ENCODE measurements at regions not wholly inside any gene's neighbourhood (a gene's known extent, or its start where the extent isn't known, plus 50 kb on each side); places are given as distances from the start of the nearest gene placed in this dataset.

GRCh38 chrX:149151805-149152757 is 353.0 kb downstream of the IDS start:
- H3K4me1 ChIP-seq (replicated peaks; ENCODE audit: insufficient read depth), result no peaks in the 10 kb centered on the region
- no peaks in the 10 kb centered on the region for H3K36me3 ChIP-seq (ENCODE audit: low read depth)
- no peaks in the 10 kb centered on the region for H3F3A ChIP-seq (ENCODE audit: insufficient read depth, low read depth)
- ChIA-PET POLR2A (ENCODE audit: unreplicated experiment) (no interaction called here), CTCF (no interaction called here)
- H3K79me2 ChIP-seq (ENCODE audit: low read depth), result no peaks in the 10 kb centered on the region
- intact Hi-C loops (cut with micrococcal nuclease; ENCODE audit: unreplicated experiment), result no loop called here
- TF ChIP-seq EZH2 (IDR thresholded peaks at IDR 0.05; ENCODE audit: low read depth), result no peak
- H3K4me3 ChIP-seq, result no peak overlapping the region
- H3K9me2 ChIP-seq (ENCODE audit: insufficient read depth), result no peaks in the 10 kb centered on the region
- H3K27ac ChIP-seq, result no peak overlapping the region
- no peak for DNase-seq
- no TSS peak for BruUV-seq (replicated peaks)
- H2AFZ ChIP-seq, result no peak overlapping the region
- H3K4me2 ChIP-seq, result no peak overlapping the region
- no peaks in the 10 kb centered on the region for H3K9me3 ChIP-seq (ENCODE audit: insufficient read depth, low read depth)
- no peaks in the 10 kb centered on the region for H3K27me3 ChIP-seq (ENCODE audit: insufficient read depth, low read depth)
- no peaks in the 10 kb centered on the region for H4K20me1 ChIP-seq (ENCODE audit: insufficient read depth)

- no peak for TF ChIP-seq EZH2 (IDR thresholded peaks at IDR 0.05; ENCODE audit: low read depth)
- no peak for TF ChIP-seq CTCF (conservative IDR thresholded peaks at IDR 0.05)
- BruUV-seq (replicated peaks), result no TSS peak
- Histone ChIP-seq H3K4me1 (replicated peaks; ENCODE audit: insufficient read depth) (no peaks in the 10 kb centered on the region), H3K27me3 (ENCODE audit: insufficient read depth, low read depth) (no peaks in the 10 kb centered on the region), H3K4me2 (no peak overlapping the region), H3K4me3 (no peak overlapping the region), H3K79me2 (ENCODE audit: low read depth) (no peaks in the 10 kb centered on the region), H4K20me1 (ENCODE audit: insufficient read depth) (no peaks in the 10 kb centered on the region), H3K9me2 (ENCODE audit: insufficient read depth) (no peaks in the 10 kb centered on the region), H2AFZ (no peak overlapping the region), H3K9me3 (ENCODE audit: insufficient read depth, low read depth) (no peaks in the 10 kb centered on the region), H3K36me3 (ENCODE audit: low read depth) (no peaks in the 10 kb centered on the region), H3F3A (ENCODE audit: insufficient read depth, low read depth) (no peaks in the 10 kb centered on the region), H3K27ac (no peak overlapping the region)
- POLR2A ChIA-PET (ENCODE audit: unreplicated experiment), result no interaction called here
- intact Hi-C loops (cut with micrococcal nuclease; ENCODE audit: unreplicated experiment), result no loop called here
- CTCF ChIA-PET, result no interaction called here
- no peak for DNase-seq
Measured at GRCh38 chrX:149145845-149146285, 359.2 kb downstream of the IDS start.

- no peak overlapping the region for H3K4me2 ChIP-seq
- no peaks in the 10 kb centered on the region for H3K79me2 ChIP-seq (ENCODE audit: low read depth)
- DNase-seq, result no peak
- ChIA-PET CTCF (no interaction called here), POLR2A (ENCODE audit: unreplicated experiment) (no interaction called here)
- H3F3A ChIP-seq (ENCODE audit: insufficient read depth, low read depth), result no peaks in the 10 kb centered on the region
- H3K36me3 ChIP-seq (ENCODE audit: low read depth), result no peaks in the 10 kb centered on the region
- no peak overlapping the region for H2AFZ ChIP-seq
- no peaks in the 10 kb centered on the region for H3K27me3 ChIP-seq (ENCODE audit: insufficient read depth, low read depth)
- no peaks in the 10 kb centered on the region for H3K9me3 ChIP-seq (ENCODE audit: insufficient read depth, low read depth)
- H3K4me1 ChIP-seq (replicated peaks; ENCODE audit: insufficient read depth), result no peaks in the 10 kb centered on the region
- intact Hi-C loops (cut with micrococcal nuclease; ENCODE audit: unreplicated experiment), result no loop called here
- H4K20me1 ChIP-seq (ENCODE audit: insufficient read depth), result no peaks in the 10 kb centered on the region
- no TSS peak for BruUV-seq (replicated peaks)
- no peaks in the 10 kb centered on the region for H3K9me2 ChIP-seq (ENCODE audit: insufficient read depth)
- TF ChIP-seq CTCF (conservative IDR thresholded peaks at IDR 0.05), result no peak
- TF ChIP-seq EZH2 (IDR thresholded peaks at IDR 0.05; ENCODE audit: low read depth), result no peak
- H3K4me3 ChIP-seq, result no peak overlapping the region
- H3K27ac ChIP-seq, result no peak overlapping the region
Measured at GRCh38 chrX:149131774-149132173, 373.3 kb downstream of the IDS start.

Measured in PC-9 (cell line).